Natural killer cell (primary cell): ENCODE measurements at regions not wholly inside any gene's neighbourhood (a gene's known extent, or its start where the extent isn't known, plus 50 kb on each side); places are given as distances from the start of the nearest gene placed in this dataset.

ENCODE experiments used
- ATAC-seq, 3 donors: fragments of 150-1000 bp in 2 of 3; fragments of 200-7000 bp in 1 of 3; cut with Tn5 transposase; 1 replicate in 1 of 3; 2 replicates in 2 of 3; pipeline ENCODE4 v1.10.0; 2021; ENCODE audit warnings: mild to moderate bottlenecking in 2 of 3, moderate library complexity in 2 of 3
- DNase-seq, 2 donors: peaks; one replicate each; pipeline versions ENCODE4 v3.0.0 to v3.0.0-alpha.2; 2013 to 2021; ENCODE audit warnings: mixed read lengths in 1 of 2
- H3K27ac ChIP-seq: one replicate; pipeline ENCODE4 v1.5.1; 2013; ENCODE audit warnings: mild to moderate bottlenecking, low read length
- H3K27me3 ChIP-seq: one replicate; pipeline ENCODE4 v1.6.1; 2013; ENCODE audit warnings: low read length; ENCODE audit not compliant: control insufficient read depth, insufficient read depth
- H3K36me3 ChIP-seq: one replicate; pipeline ENCODE4 v1.6.1; 2013; ENCODE audit warnings: low read length; ENCODE audit not compliant: control insufficient read depth, insufficient read depth
- H3K4me1 ChIP-seq: one replicate; pipeline ENCODE4 v1.6.1; 2013; ENCODE audit warnings: low read length; ENCODE audit not compliant: control insufficient read depth, insufficient read depth
- H3K4me3 ChIP-seq: one replicate; pipeline ENCODE4 v1.5.1; 2013; ENCODE audit warnings: low read length
- H3K9me3 ChIP-seq: one replicate; pipeline ENCODE4 v1.6.1; 2013; ENCODE audit warnings: low read length; ENCODE audit not compliant: control insufficient read depth, insufficient read depth
- H3K27ac Mint-ChIP-seq, 2 donors: one replicate each; pipeline ENCODE4 v1.8.0; 2022; ENCODE audit warnings: mild to moderate bottlenecking in 2 of 2, mixed read lengths in 2 of 2, moderate library complexity in 1 of 2
- H3K27me3 Mint-ChIP-seq, 2 donors: one replicate each; pipeline ENCODE4 v1.8.0; 2022; ENCODE audit warnings: low read depth in 2 of 2, mixed read lengths in 2 of 2
- H3K36me3 Mint-ChIP-seq: one replicate; pipeline ENCODE4 v1.8.0; 2022; ENCODE audit warnings: mixed read lengths
- H3K4me1 Mint-ChIP-seq, 2 donors: one replicate each; pipeline ENCODE4 v1.8.0; 2022; ENCODE audit warnings: mixed read lengths in 2 of 2
- H3K4me3 Mint-ChIP-seq: one replicate; pipeline ENCODE4 v1.8.0; 2022; ENCODE audit warnings: mild to moderate bottlenecking, moderate library complexity, mixed read lengths
- H3K9me3 Mint-ChIP-seq, 2 donors: one replicate each; pipeline ENCODE4 v1.8.0; 2022; ENCODE audit warnings: mixed read lengths in 2 of 2
- WGBS: methylation state at CpG from one replicate; pipeline ENCODE4 v1.1.7; 2013; ENCODE audit warnings: missing lambda C conversion rate; ENCODE audit not compliant: insufficient coverage; 5-methylcytosine and 5-hydroxymethylcytosine counted together
- intact Hi-C: fragments of 100-400 bp; cut with micrococcal nuclease; formaldehyde crosslinking; loops from one replicate; pipeline ENCODE4 v1.14.2; 2022
- TF ChIP-seq, protein P1 (sequence below): fragments of 200-600 bp; IDR thresholded peaks from one replicate; pipeline ENCODE4 v1.8.0; 2022; ENCODE audit warnings: antibody characterized with exemption

DNA sequence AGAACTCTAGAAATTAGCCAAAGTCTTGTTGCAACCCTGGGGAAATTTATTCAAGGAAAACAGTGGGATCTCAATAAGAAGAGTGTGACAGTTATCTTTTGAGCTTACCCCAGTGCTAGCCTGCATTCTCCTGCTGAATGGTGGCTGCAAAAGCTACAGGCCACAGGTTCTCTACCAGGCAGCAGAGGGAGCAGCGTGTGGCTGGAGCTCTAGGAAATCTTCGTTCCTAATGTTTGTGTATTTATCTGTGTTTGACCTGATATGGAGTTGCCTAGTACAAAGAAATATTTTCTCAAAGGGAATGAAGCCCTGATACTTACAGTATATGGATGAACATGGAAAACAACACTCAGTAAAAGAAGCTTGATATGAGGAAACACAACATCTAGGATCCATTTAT, 1100.6 kb downstream of the NLGN4Y start:
- Histone ChIP-seq H3K27ac (no peak overlapping the region), H3K36me3 (no peaks in the 10 kb centered on the region), H3K4me1 (no peaks in the 10 kb centered on the region), H3K9me3 (no peaks in the 10 kb centered on the region), H3K4me3 (no peak overlapping the region), H3K27me3 (no peaks in the 10 kb centered on the region)
- no peaks in the 10 kb centered on the region for H3K9me3 Mint-ChIP-seq
- TF ChIP-seq, protein P1, sequence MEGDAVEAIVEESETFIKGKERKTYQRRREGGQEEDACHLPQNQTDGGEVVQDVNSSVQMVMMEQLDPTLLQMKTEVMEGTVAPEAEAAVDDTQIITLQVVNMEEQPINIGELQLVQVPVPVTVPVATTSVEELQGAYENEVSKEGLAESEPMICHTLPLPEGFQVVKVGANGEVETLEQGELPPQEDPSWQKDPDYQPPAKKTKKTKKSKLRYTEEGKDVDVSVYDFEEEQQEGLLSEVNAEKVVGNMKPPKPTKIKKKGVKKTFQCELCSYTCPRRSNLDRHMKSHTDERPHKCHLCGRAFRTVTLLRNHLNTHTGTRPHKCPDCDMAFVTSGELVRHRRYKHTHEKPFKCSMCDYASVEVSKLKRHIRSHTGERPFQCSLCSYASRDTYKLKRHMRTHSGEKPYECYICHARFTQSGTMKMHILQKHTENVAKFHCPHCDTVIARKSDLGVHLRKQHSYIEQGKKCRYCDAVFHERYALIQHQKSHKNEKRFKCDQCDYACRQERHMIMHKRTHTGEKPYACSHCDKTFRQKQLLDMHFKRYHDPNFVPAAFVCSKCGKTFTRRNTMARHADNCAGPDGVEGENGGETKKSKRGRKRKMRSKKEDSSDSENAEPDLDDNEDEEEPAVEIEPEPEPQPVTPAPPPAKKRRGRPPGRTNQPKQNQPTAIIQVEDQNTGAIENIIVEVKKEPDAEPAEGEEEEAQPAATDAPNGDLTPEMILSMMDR: no peak
- DNase-seq (no peak), ATAC-seq (no peak)
- no peak overlapping the region for H3K4me3 Mint-ChIP-seq
- 60% methylated on average over 1 of the region's 2 CpGs for WGBS
- H3K36me3 Mint-ChIP-seq: no peaks in the 10 kb centered on the region
- no peaks in the 10 kb centered on the region for H3K27me3 Mint-ChIP-seq
- intact Hi-C loops: no loop called here
- H3K27ac Mint-ChIP-seq: no peak overlapping the region
- no peaks in the 10 kb centered on the region for H3K4me1 Mint-ChIP-seq

DNA sequence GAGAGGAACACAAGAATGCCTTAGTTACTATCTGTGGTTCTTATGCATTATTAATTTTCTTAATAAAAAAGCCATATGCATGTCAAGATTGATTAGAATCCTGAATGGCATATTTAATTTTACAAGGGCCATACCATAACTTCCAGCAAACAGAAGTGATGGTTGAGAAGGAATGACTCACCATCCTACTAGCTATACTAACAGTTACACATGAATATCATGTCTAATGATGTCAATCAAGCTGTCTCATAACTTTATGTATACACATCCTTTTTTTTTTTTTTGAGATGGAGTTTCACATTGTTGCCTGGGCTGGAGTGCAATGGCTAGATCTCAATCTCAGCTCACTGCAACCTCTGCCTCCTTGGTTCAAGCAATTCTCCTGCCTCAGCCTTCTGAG, 1123.9 kb downstream of the NLGN4Y start:
- H3K27me3 Mint-ChIP-seq: no peaks in the 10 kb centered on the region
- Histone ChIP-seq H3K27me3 (no peaks in the 10 kb centered on the region), H3K27ac (no peak overlapping the region), H3K9me3 (no peaks in the 10 kb centered on the region), H3K4me3 (no peak overlapping the region), H3K36me3 (no peaks in the 10 kb centered on the region), H3K4me1 (no peaks in the 10 kb centered on the region)
- H3K9me3 Mint-ChIP-seq: peaks cover 0 to under 1% of the 10 kb centered on the region in 2 donors
- DNase-seq (no peak), ATAC-seq (no peak)
- no peaks in the 10 kb centered on the region for H3K4me1 Mint-ChIP-seq
- H3K27ac Mint-ChIP-seq: no peak overlapping the region
- H3K36me3 Mint-ChIP-seq: no peaks in the 10 kb centered on the region
- no peak overlapping the region for H3K4me3 Mint-ChIP-seq
- intact Hi-C loops: no loop called here
- TF ChIP-seq, protein P1: no peak

DNA sequence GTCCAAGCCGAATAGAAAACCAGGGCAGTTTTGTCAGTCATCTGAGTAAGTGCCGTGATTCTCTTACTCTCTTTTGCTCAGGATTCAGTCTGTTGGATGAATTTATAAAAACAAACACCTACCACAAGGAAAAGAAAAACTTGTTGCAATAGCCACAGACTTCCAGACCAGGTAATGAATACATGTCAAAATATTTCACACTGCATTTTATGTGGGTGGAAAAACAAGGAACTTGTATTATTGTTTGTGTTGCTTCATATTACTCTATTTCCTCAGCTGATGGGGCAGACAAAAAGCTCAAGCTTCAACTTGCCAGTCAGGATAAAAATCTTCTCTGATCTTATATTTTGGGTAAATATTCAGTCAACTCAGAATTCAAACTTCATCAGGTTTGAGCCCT, 1125.7 kb downstream of the NLGN4Y start:
- Histone ChIP-seq H3K27me3 (no peaks in the 10 kb centered on the region), H3K4me3 (no peak overlapping the region), H3K27ac (no peak overlapping the region), H3K4me1 (no peaks in the 10 kb centered on the region), H3K36me3 (no peaks in the 10 kb centered on the region), H3K9me3 (no peaks in the 10 kb centered on the region)
- no peaks in the 10 kb centered on the region for H3K4me1 Mint-ChIP-seq
- DNase-seq (no peak), ATAC-seq (no peak)
- no peaks in the 10 kb centered on the region for H3K36me3 Mint-ChIP-seq
- no peak overlapping the region for H3K27ac Mint-ChIP-seq
- H3K9me3 Mint-ChIP-seq: peaks cover 0 to 4% of the 10 kb centered on the region in 2 donors
- no peak overlapping the region for H3K4me3 Mint-ChIP-seq
- TF ChIP-seq, protein P1: no peak
- 78% methylated on average over 2 of the region's 2 CpGs for WGBS
- intact Hi-C loops: no loop called here
- H3K27me3 Mint-ChIP-seq: no peaks in the 10 kb centered on the region

DNA sequence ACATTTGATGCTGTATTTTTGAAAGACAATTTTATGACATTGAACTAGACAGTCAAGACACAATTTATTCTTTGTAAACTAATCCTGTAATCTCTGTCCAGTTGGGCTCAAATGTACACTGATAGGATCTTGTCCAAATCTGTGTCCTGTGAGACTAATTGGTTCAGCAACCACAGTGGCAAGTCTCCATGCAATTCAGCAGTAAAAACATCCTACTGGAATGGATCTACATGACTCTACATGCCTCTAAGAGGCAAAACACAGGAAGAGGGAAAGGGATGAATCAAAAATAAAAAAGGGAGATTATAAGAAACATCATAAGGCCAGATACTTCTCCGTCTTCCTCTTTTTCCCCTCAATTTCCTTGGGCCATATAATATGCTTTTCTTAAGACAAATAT, 1164.2 kb downstream of the NLGN4Y start:
- Histone ChIP-seq H3K4me3 (no peak overlapping the region), H3K27ac (no peak overlapping the region), H3K27me3 (no peaks in the 10 kb centered on the region), H3K9me3 (no peaks in the 10 kb centered on the region), H3K4me1 (no peaks in the 10 kb centered on the region), H3K36me3 (no peaks in the 10 kb centered on the region)
- ATAC-seq (no peak), DNase-seq (no peak)
- H3K27ac Mint-ChIP-seq: no peak overlapping the region
- no CpG with 5 or more reads among the region's 1 CpG for WGBS
- TF ChIP-seq, protein P1: no peak
- H3K4me3 Mint-ChIP-seq: no peak overlapping the region
- intact Hi-C loops: no loop called here
- no peaks in the 10 kb centered on the region for H3K27me3 Mint-ChIP-seq
- no peaks in the 10 kb centered on the region for H3K36me3 Mint-ChIP-seq
- no peaks in the 10 kb centered on the region for H3K4me1 Mint-ChIP-seq
- peaks cover 0 to 7% of the 10 kb centered on the region in 2 donors for H3K9me3 Mint-ChIP-seq
